ENCODE measurements at regions not wholly inside any gene's neighbourhood (a gene's known extent, or its start where the extent isn't known, plus 50 kb on each side); places are given as distances from the start of the nearest gene placed in this dataset.

GRCh38 chr15:87720235-87720634, 536.3 kb downstream of the NTRK3 start:
- TF ChIP-seq CTCF (IDR thresholded peaks at IDR 0.05) (no peak), POLR2A (IDR thresholded peaks at IDR 0.05) (no peak), POLR2AphosphoS5 (IDR thresholded peaks at IDR 0.05) (no peak), EP300 (IDR thresholded peaks at IDR 0.05) (no peak)
